HG03460 (cell line): ENCODE measurements at regions not wholly inside any gene's neighbourhood (a gene's known extent, or its start where the extent isn't known, plus 50 kb on each side); places are given as distances from the start of the nearest gene placed in this dataset.
"Not testable (repeated sequence)": the region's sequence is repeated elsewhere in the genome, so short reads cannot be mapped to it uniquely, and the experiment has no call there.

Experiments used
- ATAC-seq: cut with Tn5 transposase; IDR thresholded peaks from one replicate; pipeline ENCODE4 v1.9.1; 2021; ENCODE audit not compliant: unreplicated experiment

DNA sequence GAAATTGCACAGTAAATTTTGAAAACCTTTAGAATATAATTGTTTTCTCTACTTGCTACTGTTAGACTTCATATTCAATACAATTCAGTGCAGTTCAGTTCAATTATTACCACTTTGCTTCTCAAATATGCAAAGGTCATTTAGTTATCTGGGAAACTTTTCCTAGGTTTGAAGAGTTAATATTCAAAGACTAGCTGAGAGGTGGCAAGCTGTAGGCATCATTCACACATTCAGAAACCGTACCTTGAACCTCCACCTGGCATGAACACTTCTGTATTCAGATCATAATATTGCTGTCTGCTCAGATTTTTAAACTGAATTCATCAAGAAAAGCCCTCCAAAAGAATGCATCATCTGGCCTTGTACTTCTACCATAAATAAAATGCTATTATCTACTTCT, 162.1 kb upstream of the PCSK5 start:
- no peak for ATAC-seq

DNA sequence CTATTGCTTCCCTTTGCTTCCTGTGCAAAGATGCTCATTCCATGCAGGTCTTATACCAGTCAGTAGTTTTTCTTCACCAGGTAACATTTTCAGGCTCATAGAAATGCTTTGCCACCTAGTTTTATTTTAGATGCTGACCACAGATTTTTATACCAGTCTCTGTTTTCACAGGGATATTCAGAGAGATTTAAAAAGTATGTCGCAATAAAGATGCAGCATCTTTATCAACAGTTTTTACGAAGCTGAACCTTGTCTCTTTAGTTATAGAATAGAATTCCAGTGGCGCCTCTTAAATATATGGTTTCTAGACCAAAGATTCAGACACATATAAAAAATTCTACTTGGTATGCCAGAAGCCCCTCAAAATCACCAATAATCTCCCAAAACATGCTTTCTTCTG, 155.7 kb upstream of the PCSK5 start:
- no peak for ATAC-seq

DNA sequence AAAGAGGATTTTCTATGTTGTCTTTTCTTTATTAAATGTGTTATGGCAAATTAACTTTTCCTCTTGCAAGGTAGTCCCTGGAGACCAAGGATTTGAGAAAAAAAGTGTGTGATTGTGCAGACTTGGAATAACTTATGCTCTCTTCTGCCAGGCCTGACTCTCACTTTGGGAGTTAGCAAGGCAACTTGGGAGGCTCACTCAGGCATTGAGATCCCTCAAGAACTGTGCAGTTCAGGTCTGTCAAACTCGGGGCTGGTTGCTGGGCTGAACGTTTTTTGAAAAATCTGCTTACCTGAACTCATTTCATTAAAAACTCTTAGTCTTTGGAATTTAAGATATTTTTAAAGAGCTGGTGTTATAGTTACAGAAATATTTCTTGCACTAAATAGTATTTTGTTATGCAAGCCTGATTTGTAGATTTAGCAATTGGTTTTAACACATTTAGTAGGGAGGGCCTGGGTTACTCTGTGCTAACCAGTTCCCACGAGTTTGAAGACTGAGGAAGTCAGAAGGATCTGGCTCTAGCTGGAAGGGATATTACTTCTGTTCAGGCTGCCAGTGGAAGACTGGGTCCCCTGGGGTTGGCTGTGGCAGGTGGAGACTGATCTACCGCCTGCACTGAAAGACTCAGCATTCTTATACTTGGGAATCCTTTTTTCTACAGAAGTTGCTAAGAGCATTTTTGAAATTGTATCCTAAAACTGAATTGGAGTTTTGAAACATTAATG, 150.4 kb upstream of the PCSK5 start:
- no peak for ATAC-seq

DNA sequence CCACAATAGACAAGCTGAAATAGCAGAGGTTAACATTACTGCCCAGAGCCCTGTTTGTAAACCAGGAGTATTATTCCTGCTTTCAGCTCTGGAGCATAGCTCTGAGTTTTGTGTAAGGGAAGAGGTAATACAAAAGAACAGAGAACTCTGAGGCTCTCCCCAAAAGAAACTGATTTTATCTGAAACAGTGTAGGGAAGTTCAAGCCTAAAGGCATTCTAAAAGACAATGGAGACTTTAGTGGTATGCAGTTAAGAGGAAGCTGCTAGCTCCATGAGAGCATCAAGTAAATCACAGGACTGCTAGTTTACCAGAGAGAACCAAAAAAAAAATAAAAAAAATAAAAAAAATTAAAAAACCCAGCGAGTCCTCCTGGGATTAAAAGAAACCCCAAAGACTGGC, 146.6 kb upstream of the PCSK5 start:
- ATAC-seq, result no peak

DNA sequence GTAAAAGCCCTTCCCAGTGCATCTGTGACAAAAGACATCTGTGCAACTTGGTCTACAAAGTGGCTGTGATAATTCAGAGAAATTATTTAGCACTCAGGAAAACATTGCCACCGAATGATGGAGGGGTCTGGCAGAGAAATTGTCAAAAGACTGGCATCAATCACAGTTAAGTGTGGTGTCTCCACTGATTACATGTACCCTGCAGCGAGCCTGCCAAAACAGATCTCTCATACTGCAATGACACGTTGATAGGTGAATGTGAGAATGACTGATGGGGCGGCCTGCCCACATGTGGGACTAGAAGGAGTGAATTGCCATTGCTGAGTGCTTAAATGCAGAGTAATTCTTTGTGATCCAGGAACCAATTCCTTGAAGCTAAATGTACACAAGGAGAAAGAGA, 136.4 kb upstream of the PCSK5 start:
- no peak for ATAC-seq

DNA sequence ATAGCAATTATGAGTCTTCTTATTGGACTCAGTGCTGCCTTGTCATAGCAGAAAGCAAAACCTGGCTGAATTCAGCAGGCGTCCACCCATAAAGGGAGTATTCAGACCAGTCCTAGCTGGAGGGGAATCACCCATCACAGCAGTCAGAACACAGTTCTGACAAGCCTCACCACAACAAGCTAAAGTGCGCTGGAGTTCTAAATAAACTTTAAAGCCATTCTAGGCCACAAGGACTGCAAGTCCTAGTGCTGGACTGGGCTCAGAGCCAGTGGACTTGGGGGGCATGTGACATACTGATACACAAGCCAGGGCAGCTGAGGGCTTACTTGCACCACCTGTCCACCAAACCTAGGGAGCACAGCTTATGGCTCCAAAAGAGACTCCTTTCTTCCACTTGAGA, 115.3 kb upstream of the PCSK5 start:
- no peak for ATAC-seq

DNA sequence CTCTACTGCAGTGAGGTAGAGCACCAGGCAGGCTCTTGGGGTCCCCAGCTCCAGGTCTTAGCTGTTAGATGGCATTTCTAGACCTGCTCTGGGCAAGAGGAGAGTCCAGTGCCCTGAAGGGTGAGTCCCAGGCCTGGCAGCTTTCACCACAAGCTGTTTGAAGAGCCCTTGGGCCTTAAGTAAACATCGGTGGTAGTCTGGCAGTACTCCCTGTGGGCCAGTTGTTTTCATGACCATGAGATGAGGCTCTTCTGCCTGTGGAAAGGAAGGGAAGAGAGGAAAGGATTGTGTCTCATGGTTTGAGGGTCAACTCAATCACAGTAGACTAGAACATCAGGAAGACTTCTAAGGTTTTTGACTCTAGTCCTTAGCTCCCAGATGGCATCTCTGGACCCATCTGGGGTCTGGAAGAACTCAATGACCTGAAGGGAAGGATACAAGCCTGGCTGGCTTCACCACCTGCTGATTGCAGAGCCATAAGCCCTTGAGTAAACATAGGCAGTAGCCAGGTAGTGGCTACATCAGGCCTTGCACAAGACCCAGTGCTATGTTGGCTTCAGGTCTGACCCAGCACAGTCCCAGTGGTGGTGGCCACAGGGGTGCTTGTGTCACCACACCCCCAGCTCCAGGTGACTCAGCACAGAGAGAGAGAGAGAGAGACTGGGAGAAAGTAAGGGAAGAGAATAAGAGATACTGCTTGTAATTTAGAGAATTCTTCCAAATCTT, 114.3 kb upstream of the PCSK5 start:
- ATAC-seq, result no peak

DNA sequence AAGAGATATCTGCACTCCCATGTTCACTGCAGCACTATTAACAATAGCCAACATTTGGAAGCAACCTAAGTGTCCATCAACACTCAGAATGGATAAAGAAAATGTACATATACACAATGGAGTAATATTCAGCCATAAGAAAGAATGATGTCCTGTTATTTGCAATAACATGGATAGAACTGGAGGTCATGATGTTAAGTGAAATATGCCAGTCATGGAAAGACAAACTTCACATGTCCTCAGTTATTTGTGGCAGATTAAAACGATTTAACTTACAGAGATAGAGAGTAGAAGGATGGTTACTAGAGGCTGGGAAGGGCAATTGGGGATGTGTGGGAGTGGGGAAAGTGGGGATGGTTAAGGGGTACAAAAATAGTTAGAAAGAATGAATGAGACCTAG, 110.3 kb upstream of the PCSK5 start:
- ATAC-seq, result no peak

DNA sequence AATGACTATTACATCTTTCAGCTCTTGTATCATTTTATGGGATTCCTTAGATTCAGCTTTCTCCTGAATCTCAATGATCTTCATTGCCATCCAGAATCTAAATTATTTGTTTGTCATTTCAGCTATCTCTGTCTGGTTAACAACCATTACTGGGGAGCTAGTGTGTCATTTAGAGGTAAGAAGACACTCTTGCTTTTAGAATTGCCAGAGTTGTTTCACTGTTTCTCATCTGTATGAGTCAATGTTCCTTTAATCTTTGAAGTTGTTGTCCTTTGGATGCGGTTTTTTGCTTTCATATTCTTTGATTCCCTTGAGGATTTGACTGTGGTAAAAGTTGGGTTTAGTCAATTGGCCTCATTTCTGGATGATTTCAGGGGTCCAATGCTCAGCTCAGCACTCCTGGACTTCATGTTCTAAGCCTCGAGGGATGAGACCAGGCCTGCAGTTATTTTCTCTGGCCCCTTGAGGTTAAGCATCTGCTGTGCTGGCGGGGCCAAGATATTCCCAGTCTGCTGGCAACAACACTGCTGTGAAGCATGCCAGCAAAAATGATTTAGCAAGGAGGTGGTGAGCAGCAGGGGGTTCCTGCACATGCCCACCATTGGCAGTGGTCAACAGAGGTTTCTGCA, 102.4 kb upstream of the PCSK5 start:
- ATAC-seq, result no peak

DNA sequence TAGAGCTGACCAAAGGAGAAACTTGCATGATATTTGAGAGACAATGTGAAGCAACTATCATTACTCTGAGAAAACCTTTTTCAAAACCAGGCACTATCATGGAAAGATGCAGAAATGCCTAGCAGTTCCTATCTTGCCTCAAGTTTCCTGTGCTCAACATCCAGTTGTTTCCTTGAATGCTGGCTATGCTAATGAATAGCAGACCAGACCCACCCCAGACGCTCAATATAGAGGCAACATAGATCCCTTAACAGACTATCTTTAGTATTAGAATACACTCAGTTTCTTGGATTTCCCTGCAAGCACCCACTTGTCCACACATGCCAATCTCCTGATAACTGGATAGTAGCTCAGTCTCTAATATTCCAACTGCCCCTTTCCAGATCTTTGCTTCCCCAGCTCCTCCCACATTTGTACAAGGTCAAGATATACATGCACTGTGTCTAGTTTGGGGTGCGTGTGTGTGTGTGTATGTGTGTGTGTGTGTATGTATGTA, 93.3 kb upstream of the PCSK5 start:
- ATAC-seq, result no peak

DNA sequence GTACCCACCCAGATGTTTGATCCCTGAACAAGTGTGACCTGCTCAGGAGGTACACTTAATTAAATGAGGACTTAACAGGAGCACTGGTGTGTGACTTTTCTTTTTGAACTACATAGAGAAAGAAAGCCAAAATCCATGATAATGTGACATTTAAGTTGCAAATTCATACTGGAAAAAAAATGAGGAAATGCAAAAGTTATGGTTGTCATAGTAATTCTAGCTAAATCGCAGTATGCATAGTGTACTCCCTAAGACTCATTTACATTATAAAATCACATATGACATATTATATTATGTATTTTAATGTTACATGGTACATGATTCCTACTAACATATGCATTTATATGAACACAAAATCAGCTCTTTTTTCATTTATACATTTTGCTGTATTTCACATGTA, 92.0 kb upstream of the PCSK5 start:
- ATAC-seq, result no peak

DNA sequence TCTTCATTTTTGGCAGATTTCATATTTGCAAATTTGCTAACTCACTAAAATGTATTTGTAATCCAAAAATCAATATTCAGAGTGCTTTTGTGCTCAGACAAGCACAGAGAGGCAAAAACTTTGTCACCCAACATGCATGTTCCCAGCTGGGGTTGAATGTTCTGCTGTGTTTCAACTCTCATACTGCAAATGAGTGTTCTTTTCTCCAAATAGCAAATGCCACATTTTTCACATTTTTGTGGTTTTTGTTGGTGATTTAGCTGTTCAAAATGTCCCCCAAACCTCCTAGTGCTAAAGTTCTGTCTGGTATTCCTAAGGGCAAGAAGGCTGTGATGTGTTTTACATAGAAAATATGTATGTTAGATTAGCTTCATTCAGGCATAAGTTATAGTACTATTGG, 87.3 kb upstream of the PCSK5 start:
- ATAC-seq, result no peak

DNA sequence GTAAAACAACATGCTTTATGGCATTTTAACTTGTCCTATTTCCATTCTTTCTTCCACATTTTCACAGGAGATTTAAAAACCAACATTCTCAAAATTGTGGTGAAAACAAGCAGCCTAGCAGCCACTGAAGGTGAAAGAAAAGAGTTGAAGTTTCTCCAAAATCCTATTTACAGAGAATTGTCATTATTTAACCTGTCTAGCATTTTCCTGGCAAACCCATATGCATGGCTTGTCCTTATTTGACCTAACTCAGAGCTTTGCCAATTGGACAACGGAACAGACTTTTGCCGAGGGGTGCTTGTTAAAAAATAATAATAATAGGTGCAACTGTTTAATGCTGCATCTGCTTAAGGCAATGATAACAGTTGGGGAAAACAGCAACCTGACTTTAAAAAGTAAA, 80.4 kb upstream of the PCSK5 start:
- no peak for ATAC-seq

DNA sequence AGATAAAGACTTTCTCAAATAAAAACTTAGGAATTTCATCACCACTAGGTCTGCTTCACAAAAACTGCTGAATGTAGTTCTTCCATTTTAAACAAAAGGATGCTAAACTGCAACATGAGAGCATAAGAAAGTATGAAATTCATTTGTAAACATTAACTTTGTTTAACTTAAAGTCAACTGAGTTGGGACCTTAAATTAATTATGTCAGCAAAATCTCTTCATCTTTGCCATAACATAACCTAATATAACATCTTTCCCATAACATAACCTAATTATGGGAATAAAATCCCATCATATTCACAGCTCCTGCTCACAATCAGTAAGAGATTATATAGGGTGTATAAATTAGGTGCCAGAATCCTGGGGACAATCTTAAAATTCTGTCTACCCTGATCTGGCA, 78.8 kb upstream of the PCSK5 start:
- no peak for ATAC-seq

DNA sequence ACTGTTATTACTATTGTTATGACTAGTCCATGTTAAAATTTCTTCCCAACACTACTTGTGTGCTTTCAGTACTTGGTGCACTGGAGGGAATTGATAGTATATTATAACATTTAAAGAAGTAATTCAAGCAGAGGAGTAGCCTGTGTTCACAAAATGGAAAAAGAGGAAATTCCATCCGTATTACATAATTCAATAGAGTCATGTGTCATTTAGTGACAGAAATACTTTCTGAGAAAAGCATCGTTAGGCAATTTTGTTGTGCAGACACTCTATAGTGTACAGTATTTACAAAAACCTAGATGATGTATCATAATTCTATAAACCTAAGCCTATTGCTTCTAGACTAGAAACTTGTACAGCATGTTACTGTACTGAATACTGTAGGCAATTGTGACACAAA, 78.3 kb upstream of the PCSK5 start:
- ATAC-seq, result no peak

DNA sequence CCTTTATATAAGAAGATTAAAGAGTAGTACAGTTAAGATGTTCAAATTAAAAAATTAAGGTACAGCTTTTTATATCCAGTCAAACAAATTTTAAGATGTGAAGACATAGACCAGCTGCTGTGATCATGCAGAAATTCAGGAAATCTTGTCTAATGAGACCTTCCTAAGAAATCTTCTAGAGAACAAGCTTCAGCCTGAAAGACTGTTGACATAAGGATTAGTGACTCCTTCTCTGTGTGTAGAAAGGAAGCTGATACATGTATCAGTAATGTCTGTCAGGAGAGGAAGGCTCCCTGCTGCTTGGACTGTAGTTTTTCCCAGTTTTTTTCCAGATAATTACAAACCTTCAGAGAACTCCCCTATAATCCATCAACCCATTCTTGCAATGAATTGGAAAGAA, 75.8 kb upstream of the PCSK5 start:
- no peak for ATAC-seq

DNA sequence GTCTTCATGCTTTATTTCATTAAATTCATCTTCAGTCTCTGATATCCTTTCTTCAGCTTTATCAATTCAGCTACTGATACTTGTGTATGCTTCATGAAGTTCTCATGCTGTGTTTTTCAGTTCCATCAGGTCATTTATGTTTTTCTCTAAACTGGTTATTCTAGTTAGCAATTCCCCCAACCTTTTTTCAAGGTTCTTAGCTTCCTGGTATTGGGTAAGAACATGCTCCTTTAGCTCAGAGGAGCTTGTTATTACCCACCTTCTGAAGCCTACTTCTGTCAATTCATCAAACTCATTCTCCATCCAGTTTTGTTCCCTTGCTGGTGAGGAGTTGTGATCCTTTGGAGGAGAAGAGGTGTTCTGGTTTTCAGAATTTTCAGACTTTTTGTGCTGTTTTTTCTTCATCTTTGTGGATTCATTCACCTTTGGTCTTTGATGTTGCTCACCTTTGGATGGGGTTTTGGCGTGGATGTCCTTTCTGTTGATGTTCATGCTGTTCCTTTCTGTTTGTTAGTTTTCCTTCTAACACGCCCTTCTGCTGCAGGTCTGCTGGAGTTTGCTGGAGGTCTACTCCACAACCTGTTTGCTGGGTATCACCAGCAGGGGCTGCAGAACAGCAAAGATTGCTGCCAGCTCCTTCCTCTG, 69.9 kb upstream of the PCSK5 start:
- ATAC-seq, result not testable (repeated sequence)

DNA sequence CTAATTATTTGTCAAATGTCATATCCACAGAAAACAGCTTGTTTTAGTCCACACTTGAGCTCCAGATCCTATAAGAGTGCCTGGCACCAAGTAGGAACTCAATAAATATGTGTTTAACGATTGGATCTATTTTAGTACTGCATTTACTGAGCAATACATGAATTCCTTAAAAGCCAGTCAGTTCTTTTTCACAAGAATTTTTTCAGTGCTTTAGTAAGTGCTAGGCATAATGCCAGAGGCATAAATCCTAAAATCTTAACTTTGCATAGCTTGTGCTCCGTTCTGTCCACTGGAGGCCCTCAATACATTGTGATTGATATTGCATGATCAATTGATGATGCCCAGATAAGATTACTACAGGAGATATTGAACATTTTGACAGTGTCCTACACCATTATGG, 67.3 kb upstream of the PCSK5 start:
- no peak for ATAC-seq

DNA sequence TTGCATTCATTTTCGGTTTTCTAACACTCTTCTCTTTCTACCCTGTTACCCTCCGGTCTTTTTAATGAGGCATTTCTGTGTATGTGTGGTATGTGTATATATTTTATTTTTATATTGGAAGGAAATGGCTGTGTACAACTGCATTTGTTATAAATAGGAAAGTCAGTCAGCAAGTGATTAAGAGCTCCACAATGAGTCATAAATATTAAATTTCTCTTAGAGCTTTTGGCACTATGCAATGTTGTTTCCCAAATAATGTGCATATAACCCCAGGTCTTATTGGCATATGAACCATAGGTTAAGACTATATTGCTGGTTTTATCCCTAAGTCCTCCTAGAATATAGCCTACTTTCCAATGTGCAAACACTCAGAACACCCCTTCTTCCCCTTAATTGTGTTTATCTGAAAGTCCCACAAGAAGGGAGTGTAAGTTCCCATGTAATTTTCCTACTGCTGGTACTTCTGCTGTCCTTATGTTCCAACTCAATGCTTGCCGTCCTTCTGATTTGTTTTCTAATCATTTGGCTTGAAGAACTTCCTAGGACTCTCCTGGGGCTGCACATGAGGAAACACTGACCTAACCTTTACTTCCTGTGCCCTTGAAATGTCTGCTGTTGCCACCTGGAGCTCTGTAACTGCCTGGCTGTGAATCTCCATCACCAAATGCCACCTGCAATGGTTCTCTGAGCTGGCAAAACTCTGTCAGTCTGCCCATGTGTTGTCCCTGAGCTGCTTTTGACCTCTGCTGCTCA, 65.5 kb upstream of the PCSK5 start:
- ATAC-seq, result no peak

DNA sequence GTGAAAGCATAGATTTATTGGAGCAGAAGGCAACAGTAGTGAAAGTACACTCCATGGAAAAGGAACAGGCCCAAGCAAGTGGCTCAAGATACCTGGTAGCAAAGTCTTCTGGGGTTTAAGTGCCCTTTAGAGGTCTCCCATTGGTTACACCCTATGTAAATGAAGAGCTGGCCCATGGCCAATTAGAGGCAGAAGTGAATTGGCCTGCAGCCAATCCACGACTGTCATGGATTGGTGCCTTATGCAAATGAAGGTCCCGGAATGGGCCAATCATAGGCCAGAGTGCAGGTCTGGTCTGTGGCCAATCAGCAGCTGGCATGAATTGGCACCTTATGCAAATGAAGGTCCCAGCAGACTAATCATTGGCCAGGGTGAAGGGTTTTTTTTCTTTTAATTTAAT, 64.2 kb upstream of the PCSK5 start:
- ATAC-seq, result no peak

DNA sequence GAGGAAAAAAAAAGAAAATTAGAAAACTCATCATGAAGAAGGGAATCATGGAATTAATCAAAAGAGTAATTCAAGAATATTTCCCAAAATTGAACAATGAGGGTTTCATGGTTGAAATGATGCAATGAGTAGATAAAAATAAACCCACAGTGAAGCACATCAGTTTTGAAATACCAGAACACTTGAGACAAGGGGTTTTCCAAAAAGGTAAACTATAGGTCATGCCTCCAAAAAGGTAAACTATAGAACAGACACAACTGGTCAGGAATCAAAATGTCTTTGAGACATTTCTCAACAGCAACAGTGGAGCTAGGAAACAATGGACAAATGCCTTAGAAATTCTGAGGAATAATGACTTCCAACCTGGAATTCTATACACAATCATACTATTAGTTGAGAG, 60.2 kb upstream of the PCSK5 start:
- no peak for ATAC-seq
